Neutrophil (primary cell): ENCODE measurements at regions not wholly inside any gene's neighbourhood (a gene's known extent, or its start where the extent isn't known, plus 50 kb on each side); places are given as distances from the start of the nearest gene placed in this dataset.
A peak's percentile ranks its signal among the peaks of the same experiment; 100 is the strongest.

ENCODE experiments used
- H3K27ac ChIP-seq: fragments of 200-600 bp; sonication (generic); 2 replicates; pipeline ENCODE4 v1.5.1; 2016; ENCODE audit warnings: mild to moderate bottlenecking, moderate library complexity
- H3K27me3 ChIP-seq: fragments of 200-600 bp; sonication (generic); 2 replicates; pipeline ENCODE4 v1.6.0; 2016; ENCODE audit warnings: mild to moderate bottlenecking
- H3K36me3 ChIP-seq: fragments of 200-600 bp; sonication (generic); 2 replicates; pipeline ENCODE4 v1.5.1; 2017
- H3K4me1 ChIP-seq, 2 experiments: fragments of 200-600 bp in 1 of 2; sonication (generic) in 1 of 2; 1 replicate in 1 of 2; 2 replicates in 1 of 2; pipeline versions ENCODE4 v1.5.1 to v1.6.1; 2013 to 2016; ENCODE audit warnings: low read depth in 1 of 2, low read length in 1 of 2, mild to moderate bottlenecking in 1 of 2, moderate library complexity in 1 of 2; ENCODE audit not compliant: control insufficient read depth in 1 of 2, insufficient read depth in 1 of 2
- H3K4me3 ChIP-seq, 2 experiments: fragments of 200-600 bp in 1 of 2; sonication (generic) in 1 of 2; 1 replicate in 1 of 2; 2 replicates in 1 of 2; pipeline ENCODE4 v1.5.1; 2013 to 2016; ENCODE audit warnings: low read depth in 1 of 2, low read length in 1 of 2, mild to moderate bottlenecking in 1 of 2, moderate library complexity in 1 of 2
- H3K9me3 ChIP-seq: fragments of 200-600 bp; sonication (generic); 2 replicates; pipeline ENCODE4 v1.5.1; 2016
- TF ChIP-seq, protein P1 (sequence below): fragments of 200-600 bp; sonication (generic); IDR thresholded peaks from 2 replicates; pipeline ENCODE4 v1.5.1; 2016; ENCODE audit warnings: antibody characterized with exemption

- H3K4me3 ChIP-seq, result peak overlapping the region; percentile 62 to 72
- TF ChIP-seq, protein P1, sequence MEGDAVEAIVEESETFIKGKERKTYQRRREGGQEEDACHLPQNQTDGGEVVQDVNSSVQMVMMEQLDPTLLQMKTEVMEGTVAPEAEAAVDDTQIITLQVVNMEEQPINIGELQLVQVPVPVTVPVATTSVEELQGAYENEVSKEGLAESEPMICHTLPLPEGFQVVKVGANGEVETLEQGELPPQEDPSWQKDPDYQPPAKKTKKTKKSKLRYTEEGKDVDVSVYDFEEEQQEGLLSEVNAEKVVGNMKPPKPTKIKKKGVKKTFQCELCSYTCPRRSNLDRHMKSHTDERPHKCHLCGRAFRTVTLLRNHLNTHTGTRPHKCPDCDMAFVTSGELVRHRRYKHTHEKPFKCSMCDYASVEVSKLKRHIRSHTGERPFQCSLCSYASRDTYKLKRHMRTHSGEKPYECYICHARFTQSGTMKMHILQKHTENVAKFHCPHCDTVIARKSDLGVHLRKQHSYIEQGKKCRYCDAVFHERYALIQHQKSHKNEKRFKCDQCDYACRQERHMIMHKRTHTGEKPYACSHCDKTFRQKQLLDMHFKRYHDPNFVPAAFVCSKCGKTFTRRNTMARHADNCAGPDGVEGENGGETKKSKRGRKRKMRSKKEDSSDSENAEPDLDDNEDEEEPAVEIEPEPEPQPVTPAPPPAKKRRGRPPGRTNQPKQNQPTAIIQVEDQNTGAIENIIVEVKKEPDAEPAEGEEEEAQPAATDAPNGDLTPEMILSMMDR, result no peak
- H3K36me3 ChIP-seq, result no peaks in the 10 kb centered on the region
- peak overlapping the region; percentile 100 for H3K27ac ChIP-seq
- no peaks in the 10 kb centered on the region for H3K27me3 ChIP-seq
- H3K4me1 ChIP-seq, result peaks cover 35 to 38% of the 10 kb centered on the region in 2 experiments
- H3K9me3 ChIP-seq, result no peaks in the 10 kb centered on the region
These were observed 161.2 kb downstream of the C9orf50 start for GRCh38 chr9:129459547-129460322.

GRCh38 chr9:129458663-129459546, 162.0 kb downstream of the C9orf50 start:
- peaks cover 35 to 38% of the 10 kb centered on the region in 2 experiments for H3K4me1 ChIP-seq
- no peaks in the 10 kb centered on the region for H3K27me3 ChIP-seq
- TF ChIP-seq, protein P1, result no peak
- peak overlapping the region; percentile 62 to 72 for H3K4me3 ChIP-seq
- H3K36me3 ChIP-seq, result no peaks in the 10 kb centered on the region
- no peaks in the 10 kb centered on the region for H3K9me3 ChIP-seq
- H3K27ac ChIP-seq, result peak overlapping the region; percentile 100

DNA sequence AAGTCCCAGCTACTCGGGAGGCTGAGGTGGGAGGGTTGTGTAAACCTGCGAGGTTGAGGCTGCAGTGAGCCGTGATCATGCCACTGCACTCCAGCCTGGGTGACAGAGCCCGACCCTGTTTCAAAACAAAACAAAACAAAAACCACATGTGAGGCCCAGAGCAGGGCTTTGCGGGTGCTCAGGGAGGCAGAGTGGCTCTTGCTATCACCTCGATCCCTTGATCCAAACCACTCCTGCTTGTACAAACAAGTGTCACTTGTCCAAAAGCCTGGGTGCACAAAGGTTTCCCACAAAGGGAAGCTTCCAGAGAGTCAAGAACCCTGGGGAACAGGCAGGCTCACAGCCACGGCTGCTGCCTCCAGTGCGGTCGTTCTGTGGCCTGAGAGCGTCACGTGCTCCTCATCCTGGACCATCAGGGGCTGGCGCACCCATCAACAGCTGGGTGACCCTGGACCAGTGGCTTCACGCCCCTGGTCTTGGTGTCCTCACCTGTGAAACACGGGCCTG, 162.7 kb downstream of the C9orf50 start:
- Histone ChIP-seq H3K36me3 (no peaks in the 10 kb centered on the region), H3K4me1 (peaks cover 35 to 38% of the 10 kb centered on the region in 2 experiments), H3K4me3 (peak overlapping the region in 1 of 2 experiments; percentile 28), H3K27me3 (no peaks in the 10 kb centered on the region), H3K9me3 (no peaks in the 10 kb centered on the region), H3K27ac (peak overlapping the region; percentile 100)
- TF ChIP-seq, protein P1, result no peak

GRCh38 chr9:129457325-129457779, 163.5 kb downstream of the C9orf50 start:
- Histone ChIP-seq H3K4me1 (peaks cover 35 to 38% of the 10 kb centered on the region in 2 experiments), H3K4me3 (no peak overlapping the region), H3K27ac (no peak overlapping the region), H3K36me3 (no peaks in the 10 kb centered on the region), H3K27me3 (no peaks in the 10 kb centered on the region), H3K9me3 (no peaks in the 10 kb centered on the region)
- TF ChIP-seq, protein P1, result no peak

- H3K4me3 ChIP-seq, result no peak overlapping the region
- no peak overlapping the region for H3K27ac ChIP-seq
- H3K27me3 ChIP-seq, result no peaks in the 10 kb centered on the region
- no peaks in the 10 kb centered on the region for H3K9me3 ChIP-seq
- no peaks in the 10 kb centered on the region for H3K36me3 ChIP-seq
- peaks cover 35 to 37% of the 10 kb centered on the region in 2 experiments for H3K4me1 ChIP-seq
- TF ChIP-seq, protein P1, result no peak
These were observed 164.2 kb downstream of the C9orf50 start for GRCh38 chr9:129456549-129457324.
